Urinary bladder (tissue), 3 donors: ENCODE measurements at regions not wholly inside any gene's neighbourhood (a gene's known extent, or its start where the extent isn't known, plus 50 kb on each side); places are given as distances from the start of the nearest gene placed in this dataset.

ENCODE experiments used
- DNase-seq: peaks from one replicate; pipeline ENCODE4 v3.0.0-alpha.2; 2015; ENCODE audit errors: extremely low spot score
- H3K27ac ChIP-seq: one replicate; pipeline ENCODE4 v1.5.1; 2013; ENCODE audit warnings: low read depth, mild to moderate bottlenecking, moderate library complexity
- H3K36me3 ChIP-seq: one replicate; pipeline ENCODE4 v1.6.1; 2013; ENCODE audit warnings: mild to moderate bottlenecking, moderate library complexity; ENCODE audit not compliant: insufficient read depth
- H3K4me1 ChIP-seq: one replicate; pipeline ENCODE4 v1.6.1; 2013; ENCODE audit warnings: mild to moderate bottlenecking, moderate library complexity; ENCODE audit not compliant: insufficient read depth
- H3K4me3 ChIP-seq: one replicate; pipeline ENCODE4 v1.5.1; 2013; ENCODE audit warnings: low read depth, low read length
- WGBS: extraction: QIAGEN DNeasy Blood & Tissue Kit; methylation state at CpG from one replicate; pipeline ENCODE4 v1.1.7; 2013; 5-methylcytosine and 5-hydroxymethylcytosine counted together
- donor health status: healthy with polysubstance abuse.
- donor health status: healthy.

- 62% methylated on average over 2 of the region's 2 CpGs for WGBS
- Histone ChIP-seq H3K27ac (no peak overlapping the region), H3K4me3 (no peak overlapping the region), H3K36me3 (no peaks in the 10 kb centered on the region), H3K4me1 (no peaks in the 10 kb centered on the region)
- no peak for DNase-seq
Measured at GRCh38 chr4:12692815-12693214, 791.3 kb downstream of the RAB28 start.

DNA sequence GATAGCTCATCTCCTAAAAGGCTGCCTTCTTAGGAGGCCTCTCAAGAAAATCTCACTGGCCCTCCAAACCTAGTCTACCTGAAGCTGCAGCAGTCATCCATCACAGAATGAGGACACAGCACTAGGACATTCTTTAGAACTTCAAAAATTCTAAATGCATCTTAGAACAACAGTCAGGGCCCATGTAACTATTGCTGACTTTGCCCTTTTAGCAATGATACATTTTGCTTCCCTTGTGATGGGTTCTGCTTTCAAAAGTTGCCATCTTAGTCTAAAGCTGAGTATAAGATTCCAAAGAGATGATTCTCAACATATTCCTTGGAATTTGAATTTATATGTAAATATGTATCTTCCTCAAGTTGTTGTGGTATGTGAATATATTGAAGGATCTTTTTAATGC, 793.0 kb downstream of the RAB28 start:
- DNase-seq: no peak

GRCh38 chr4:12689457-12689856, 794.7 kb downstream of the RAB28 start:
- H3K4me3 ChIP-seq: no peak overlapping the region
- no peak overlapping the region for H3K27ac ChIP-seq
- WGBS: 93% methylated on average over 2 of the region's 2 CpGs
- DNase-seq: no peak
- H3K4me1 ChIP-seq: no peaks in the 10 kb centered on the region
- no peaks in the 10 kb centered on the region for H3K36me3 ChIP-seq

More for the DNA sequence above, 793.0 kb downstream of the RAB28 start:
- no peak overlapping the region for H3K4me3 ChIP-seq
- no peaks in the 10 kb centered on the region for H3K36me3 ChIP-seq
- no peaks in the 10 kb centered on the region for H3K4me1 ChIP-seq
- no peak overlapping the region for H3K27ac ChIP-seq

GRCh38 chr4:12679217-12679616, 804.9 kb downstream of the RAB28 start:
- no peak for DNase-seq

GRCh38 chr4:12674184-12674583, 810.0 kb downstream of the RAB28 start:
- H3K4me3 ChIP-seq: no peak overlapping the region
- no peak overlapping the region for H3K27ac ChIP-seq
- H3K4me1 ChIP-seq: no peaks in the 10 kb centered on the region
- DNase-seq: no peak
- no peaks in the 10 kb centered on the region for H3K36me3 ChIP-seq

More at GRCh38 chr4:12679217-12679616, 804.9 kb downstream of the RAB28 start:
- Histone ChIP-seq H3K36me3 (no peaks in the 10 kb centered on the region), H3K4me3 (no peak overlapping the region), H3K27ac (no peak overlapping the region), H3K4me1 (no peaks in the 10 kb centered on the region)
- 45% methylated on average over 2 of the region's 2 CpGs for WGBS

DNA sequence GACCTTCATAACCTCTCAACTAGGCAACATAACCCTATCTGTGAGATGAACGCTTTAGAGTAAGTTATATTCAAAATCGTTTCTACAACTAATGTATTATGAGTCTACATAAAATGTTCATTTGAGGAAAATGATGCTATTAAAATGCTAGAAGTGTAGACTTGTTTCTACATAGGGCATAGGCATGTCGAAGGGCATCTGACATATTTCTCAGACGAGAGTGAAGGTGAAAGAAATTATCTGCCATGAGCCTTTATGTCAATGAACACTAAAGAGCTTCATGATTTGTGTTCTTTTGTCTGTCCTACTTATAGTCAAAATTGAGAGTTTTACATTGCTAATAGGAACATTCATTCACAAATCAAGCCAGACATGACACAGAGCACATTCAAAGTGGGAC, 811.8 kb downstream of the RAB28 start:
- no peak overlapping the region for H3K4me3 ChIP-seq
- WGBS: 64% methylated on average over 4 of the region's 4 CpGs
- no peak overlapping the region for H3K27ac ChIP-seq
- no peak for DNase-seq
- no peaks in the 10 kb centered on the region for H3K4me1 ChIP-seq
- H3K36me3 ChIP-seq: no peaks in the 10 kb centered on the region

GRCh38 chr4:12658146-12658545, 826.0 kb downstream of the RAB28 start:
- no peaks in the 10 kb centered on the region for H3K4me1 ChIP-seq
- no peak for DNase-seq
- no peak overlapping the region for H3K4me3 ChIP-seq
- no peaks in the 10 kb centered on the region for H3K36me3 ChIP-seq
- WGBS: 62% methylated on average over 2 of the region's 2 CpGs
- no peak overlapping the region for H3K27ac ChIP-seq

DNA sequence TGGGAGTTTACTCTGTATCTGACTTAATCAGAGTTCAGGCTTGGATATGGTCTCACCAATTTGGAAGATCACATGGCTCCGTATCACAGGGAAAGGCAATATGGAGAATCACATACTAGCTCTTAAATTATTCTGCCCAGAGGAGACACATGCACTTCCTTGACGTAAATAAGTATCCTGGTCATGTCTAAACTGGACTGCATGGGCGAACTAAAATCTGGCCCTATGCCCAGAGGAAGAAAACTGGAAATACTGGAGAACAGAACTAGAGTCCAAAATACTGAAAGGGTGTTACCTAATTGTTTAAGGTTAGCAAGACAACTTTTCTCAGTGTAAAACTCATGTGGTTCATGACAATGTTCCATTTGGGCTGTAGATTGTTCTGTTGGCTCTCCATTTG, 832.3 kb downstream of the RAB28 start:
- no peaks in the 10 kb centered on the region for H3K4me1 ChIP-seq
- H3K27ac ChIP-seq: no peak overlapping the region
- WGBS: 29% methylated on average over 3 of the region's 3 CpGs

GRCh38 chr4:12645732-12646131, 838.4 kb downstream of the RAB28 start:
- H3K36me3 ChIP-seq: no peaks in the 10 kb centered on the region
- no peak overlapping the region for H3K4me3 ChIP-seq
- no peak overlapping the region for H3K27ac ChIP-seq
- no peak for DNase-seq
- no peaks in the 10 kb centered on the region for H3K4me1 ChIP-seq

More for the DNA sequence above, 832.3 kb downstream of the RAB28 start:
- Histone ChIP-seq H3K4me3 (no peak overlapping the region), H3K36me3 (no peaks in the 10 kb centered on the region)
- DNase-seq: no peak

DNA sequence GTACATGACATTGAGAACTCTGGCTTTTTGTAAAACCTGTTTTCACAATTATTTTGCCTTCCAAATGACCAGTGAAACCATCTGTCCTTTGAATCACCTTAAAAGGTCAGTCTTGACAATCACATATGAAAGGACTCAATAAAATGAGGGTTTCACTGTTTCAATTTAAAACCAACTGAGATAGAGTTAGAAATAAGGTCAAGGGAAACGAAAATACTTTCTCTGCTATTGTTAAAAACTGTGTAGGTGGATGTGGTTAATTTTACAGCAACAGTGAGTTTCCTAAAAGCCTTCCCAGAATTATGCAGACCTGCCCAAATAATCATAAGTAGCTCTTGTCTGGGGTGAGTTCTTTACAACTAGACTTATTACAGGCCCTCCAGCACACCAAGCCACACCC, 839.9 kb downstream of the RAB28 start:
- Histone ChIP-seq H3K4me3 (no peak overlapping the region), H3K36me3 (no peaks in the 10 kb centered on the region)
- 53% methylated on average over 1 of the region's 1 CpG for WGBS

DNA sequence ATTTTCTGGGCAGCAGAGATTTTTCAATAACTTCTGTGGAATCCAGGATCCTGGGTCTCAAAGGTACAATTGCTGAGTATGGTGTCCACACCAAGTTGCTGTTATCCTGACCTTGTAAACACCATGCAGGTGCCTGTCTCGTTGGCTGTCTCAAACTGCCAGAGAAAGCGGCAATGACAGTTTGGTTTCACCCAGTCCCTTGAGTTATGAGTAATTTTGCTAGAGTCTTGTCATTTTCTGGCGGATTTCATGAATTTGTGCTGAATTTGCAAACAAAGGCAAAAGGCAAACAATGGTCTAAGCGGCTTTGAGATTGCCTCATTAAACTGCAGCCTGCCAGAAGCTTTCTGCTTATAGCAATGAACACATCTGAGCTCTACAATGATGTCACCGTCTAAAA, 847.9 kb downstream of the RAB28 start:
- no peak for DNase-seq
- H3K4me1 ChIP-seq: no peaks in the 10 kb centered on the region
- WGBS: 84% methylated on average over 5 of the region's 5 CpGs
- H3K4me3 ChIP-seq: no peak overlapping the region
- H3K27ac ChIP-seq: no peak overlapping the region
- no peaks in the 10 kb centered on the region for H3K36me3 ChIP-seq

More for the DNA sequence above, 839.9 kb downstream of the RAB28 start:
- Histone ChIP-seq H3K4me1 (no peaks in the 10 kb centered on the region), H3K27ac (no peak overlapping the region)
- no peak for DNase-seq

GRCh38 chr4:12635629-12636028, 848.5 kb downstream of the RAB28 start:
- H3K4me1 ChIP-seq: no peaks in the 10 kb centered on the region

GRCh38 chr4:12633053-12633651, 851.0 kb downstream of the RAB28 start:
- H3K27ac ChIP-seq: no peak overlapping the region
- H3K4me3 ChIP-seq: no peak overlapping the region
- peak; percentile 36 for DNase-seq
- WGBS: 10% methylated on average over 15 of the region's 15 CpGs
- no peaks in the 10 kb centered on the region for H3K4me1 ChIP-seq
- no peaks in the 10 kb centered on the region for H3K36me3 ChIP-seq

More at GRCh38 chr4:12635629-12636028, 848.5 kb downstream of the RAB28 start:
- no peak for DNase-seq
- WGBS: 58% methylated on average over 1 of the region's 1 CpG
- no peak overlapping the region for H3K27ac ChIP-seq
- H3K4me3 ChIP-seq: no peak overlapping the region
- H3K36me3 ChIP-seq: no peaks in the 10 kb centered on the region

GRCh38 chr4:12615822-12616221, 868.3 kb downstream of the RAB28 start:
- H3K36me3 ChIP-seq: no peaks in the 10 kb centered on the region
- 89% methylated on average over 7 of the region's 7 CpGs for WGBS
- no peak overlapping the region for H3K4me3 ChIP-seq
- no peak for DNase-seq
- H3K4me1 ChIP-seq: no peaks in the 10 kb centered on the region
- no peak overlapping the region for H3K27ac ChIP-seq

GRCh38 chr4:12612876-12613275, 871.3 kb downstream of the RAB28 start:
- Histone ChIP-seq H3K27ac (no peak overlapping the region), H3K4me3 (no peak overlapping the region), H3K36me3 (no peaks in the 10 kb centered on the region), H3K4me1 (no peaks in the 10 kb centered on the region)
- 65% methylated on average over 4 of the region's 4 CpGs for WGBS
- no peak for DNase-seq
